ENCODE measurements at regions not wholly inside any gene's neighbourhood (a gene's known extent, or its start where the extent isn't known, plus 50 kb on each side); places are given as distances from the start of the nearest gene placed in this dataset.

DNA sequence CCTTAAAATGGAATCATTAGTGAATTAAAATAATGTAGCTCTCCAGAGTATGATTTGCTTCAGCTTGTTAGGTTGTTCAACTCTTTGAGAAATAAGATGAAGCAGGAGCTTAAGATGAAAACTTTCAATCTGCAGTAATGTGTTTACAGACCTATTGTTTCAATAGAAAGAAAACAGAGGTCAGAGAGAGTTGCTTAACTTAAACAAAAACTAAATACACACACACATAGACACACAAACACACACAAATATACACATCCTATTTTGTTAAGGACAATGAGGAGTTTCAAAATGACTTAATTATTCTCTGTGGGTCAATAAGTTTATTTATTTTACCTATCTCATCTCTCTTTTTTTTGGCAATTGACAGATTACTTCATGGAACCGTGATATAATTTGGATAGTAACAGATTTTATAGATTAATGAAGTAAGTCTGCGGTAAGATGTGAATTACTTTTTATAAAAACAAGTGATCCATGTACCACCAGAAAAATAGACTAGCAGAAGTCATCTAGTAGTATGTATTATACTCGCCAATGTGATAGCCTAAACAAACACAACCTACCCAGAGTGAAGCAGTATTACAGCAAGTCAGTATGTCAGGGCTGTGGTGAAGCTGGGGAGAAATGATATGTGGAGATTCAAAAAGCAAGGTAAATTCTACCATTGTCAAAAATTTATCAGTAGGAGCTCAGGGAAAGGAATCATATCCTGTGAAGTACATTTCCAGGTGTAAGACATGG lies 76.7 kb upstream of the DCBLD2 start:
- Histone ChIP-seq H3K9me3 (no peaks in the 10 kb centered on the region), H3K4me1 (no peaks in the 10 kb centered on the region), H3K36me3 (no peaks in the 10 kb centered on the region), H3K4me3 (no peak overlapping the region), H3K27me3 (no peaks in the 10 kb centered on the region), H3K27ac (no peak overlapping the region)
- intact Hi-C loops (cut with DNase I; ENCODE audit: low total_unique reads) = loop anchor here (10.0 kb wide), 1 partner anchor 353 kb away; no protein-coding TSS in a partner anchor
- DNase-seq = no peak
- TF ChIP-seq, protein P1, sequence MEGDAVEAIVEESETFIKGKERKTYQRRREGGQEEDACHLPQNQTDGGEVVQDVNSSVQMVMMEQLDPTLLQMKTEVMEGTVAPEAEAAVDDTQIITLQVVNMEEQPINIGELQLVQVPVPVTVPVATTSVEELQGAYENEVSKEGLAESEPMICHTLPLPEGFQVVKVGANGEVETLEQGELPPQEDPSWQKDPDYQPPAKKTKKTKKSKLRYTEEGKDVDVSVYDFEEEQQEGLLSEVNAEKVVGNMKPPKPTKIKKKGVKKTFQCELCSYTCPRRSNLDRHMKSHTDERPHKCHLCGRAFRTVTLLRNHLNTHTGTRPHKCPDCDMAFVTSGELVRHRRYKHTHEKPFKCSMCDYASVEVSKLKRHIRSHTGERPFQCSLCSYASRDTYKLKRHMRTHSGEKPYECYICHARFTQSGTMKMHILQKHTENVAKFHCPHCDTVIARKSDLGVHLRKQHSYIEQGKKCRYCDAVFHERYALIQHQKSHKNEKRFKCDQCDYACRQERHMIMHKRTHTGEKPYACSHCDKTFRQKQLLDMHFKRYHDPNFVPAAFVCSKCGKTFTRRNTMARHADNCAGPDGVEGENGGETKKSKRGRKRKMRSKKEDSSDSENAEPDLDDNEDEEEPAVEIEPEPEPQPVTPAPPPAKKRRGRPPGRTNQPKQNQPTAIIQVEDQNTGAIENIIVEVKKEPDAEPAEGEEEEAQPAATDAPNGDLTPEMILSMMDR (IDR thresholded peaks at IDR 0.05) = no peak

DNA sequence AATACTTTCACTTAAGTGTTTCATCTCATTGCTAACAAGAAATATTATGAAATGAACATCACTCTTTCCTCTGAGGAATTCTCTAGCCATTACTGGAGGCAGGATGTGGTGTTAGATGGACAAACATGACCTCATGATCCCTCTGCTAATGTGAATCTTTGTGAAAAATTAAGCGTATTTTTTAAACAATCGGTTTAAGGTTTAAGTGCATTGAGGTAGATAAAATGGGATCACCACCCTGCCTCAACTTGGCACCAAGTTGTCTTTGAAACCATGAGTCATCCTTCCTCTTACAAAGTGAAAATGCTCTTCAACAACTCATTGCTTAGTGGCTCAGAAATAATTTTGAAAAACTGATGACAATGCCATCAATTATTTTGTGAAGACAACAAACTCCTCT lies 76.0 kb upstream of the DCBLD2 start:
- Histone ChIP-seq H3K27me3 (no peaks in the 10 kb centered on the region), H3K27ac (no peak overlapping the region), H3K9me3 (no peaks in the 10 kb centered on the region), H3K4me3 (no peak overlapping the region), H3K4me1 (no peaks in the 10 kb centered on the region), H3K36me3 (no peaks in the 10 kb centered on the region)
- intact Hi-C loops (cut with DNase I; ENCODE audit: low total_unique reads) = loop anchor here (10.0 kb wide), 1 partner anchor 353 kb away; no protein-coding TSS in a partner anchor
- no peak for DNase-seq
- TF ChIP-seq, protein P1 (IDR thresholded peaks at IDR 0.05) = no peak

DNA sequence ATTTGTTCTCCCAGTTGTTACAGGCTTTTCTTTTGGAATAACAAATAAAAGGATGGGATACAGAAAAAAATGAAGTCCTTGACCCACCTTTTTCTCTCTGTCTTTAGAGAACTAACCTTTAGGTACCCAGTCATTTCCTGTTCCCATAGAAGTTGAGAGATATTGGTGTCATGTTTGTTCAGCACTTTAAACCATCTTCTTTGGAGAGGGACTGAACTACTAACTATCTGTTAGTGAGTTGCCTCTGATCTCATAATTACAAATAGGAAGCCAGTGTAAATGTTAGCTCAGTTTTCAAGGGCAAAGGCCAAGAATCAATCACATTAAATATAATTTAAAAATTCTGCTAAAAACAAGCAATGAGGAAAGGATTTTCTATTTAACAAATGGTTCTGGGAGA lies 72.9 kb upstream of the DCBLD2 start:
- Histone ChIP-seq H3K27ac (no peak overlapping the region), H3K36me3 (no peaks in the 10 kb centered on the region), H3K4me3 (no peak overlapping the region), H3K9me3 (no peaks in the 10 kb centered on the region), H3K4me1 (no peaks in the 10 kb centered on the region), H3K27me3 (no peaks in the 10 kb centered on the region)
- no peak for DNase-seq
- intact Hi-C loops (cut with DNase I; ENCODE audit: low total_unique reads) = loop anchor here (10.0 kb wide), 1 partner anchor 350 kb away; no protein-coding TSS in a partner anchor
- TF ChIP-seq, protein P1 (IDR thresholded peaks at IDR 0.05) = no peak

DNA sequence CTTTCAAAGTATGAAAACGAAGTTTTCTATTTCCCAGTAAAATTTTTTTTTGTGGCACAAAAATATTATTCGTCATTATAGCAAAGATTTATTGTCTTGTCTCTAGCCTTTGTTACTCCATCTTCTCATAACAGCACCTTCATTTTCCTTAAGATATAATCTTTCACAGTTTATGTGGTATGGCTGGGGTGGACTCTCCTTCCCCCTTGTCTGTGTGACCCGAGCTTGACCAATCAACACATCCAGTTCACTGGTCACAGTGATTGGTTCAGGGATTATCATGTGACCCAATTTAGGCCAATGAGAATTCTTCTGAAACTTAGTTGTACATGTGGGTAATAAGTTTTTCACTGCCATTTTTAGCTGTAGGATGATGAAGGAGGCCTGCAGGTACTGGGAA lies 71.2 kb upstream of the DCBLD2 start:
- TF ChIP-seq, protein P1 (IDR thresholded peaks at IDR 0.05) = no peak
- H3K4me3 ChIP-seq = no peak overlapping the region
- H3K4me1 ChIP-seq = no peaks in the 10 kb centered on the region
- no peak for DNase-seq
- intact Hi-C loops (cut with DNase I; ENCODE audit: low total_unique reads) = loop anchor here (10.0 kb wide), 1 partner anchor 348 kb away; no protein-coding TSS in a partner anchor
- no peaks in the 10 kb centered on the region for H3K9me3 ChIP-seq
- no peaks in the 10 kb centered on the region for H3K27me3 ChIP-seq
- H3K36me3 ChIP-seq = no peaks in the 10 kb centered on the region
- H3K27ac ChIP-seq = no peak overlapping the region

DNA sequence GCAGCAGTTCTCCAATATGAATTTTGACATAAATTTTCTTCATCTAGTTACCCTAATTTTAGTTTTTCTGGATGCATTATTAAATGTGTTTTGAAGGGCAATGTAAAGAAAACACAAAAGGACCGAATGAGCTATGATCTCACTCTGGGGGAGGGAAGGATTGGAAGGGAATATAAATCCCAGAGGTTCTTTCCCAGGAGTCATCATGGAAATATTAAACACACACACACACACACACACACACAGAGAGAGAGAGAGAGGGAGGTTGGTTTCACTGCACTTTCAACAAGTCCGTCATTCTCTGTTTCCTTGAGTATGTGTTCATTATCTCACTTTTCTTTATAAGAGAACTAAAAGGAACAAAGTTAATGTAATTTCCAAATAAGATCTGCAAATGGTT lies 70.7 kb upstream of the DCBLD2 start:
- no peak overlapping the region for H3K27ac ChIP-seq
- H3K36me3 ChIP-seq = no peaks in the 10 kb centered on the region
- intact Hi-C loops (cut with DNase I; ENCODE audit: low total_unique reads) = loop anchor here (10.0 kb wide), 1 partner anchor 347 kb away; no protein-coding TSS in a partner anchor
- TF ChIP-seq, protein P1 (IDR thresholded peaks at IDR 0.05) = no peak
- no peak overlapping the region for H3K4me3 ChIP-seq
- no peaks in the 10 kb centered on the region for H3K4me1 ChIP-seq
- H3K9me3 ChIP-seq = no peaks in the 10 kb centered on the region
- DNase-seq = no peak
- H3K27me3 ChIP-seq = no peaks in the 10 kb centered on the region
